A549 (cell line): ENCODE measurements at regions not wholly inside any gene's neighbourhood (a gene's known extent, or its start where the extent isn't known, plus 50 kb on each side); places are given as distances from the start of the nearest gene placed in this dataset.

Source experiments
- ATAC-seq, 2 experiments: fragments of 200-7000 bp in 1 of 2; fragments of >200 bp in 1 of 2; cut with Nextera tagmentation in 1 of 2; cut with Tn5 transposase in 1 of 2; 3 replicates each; pipeline versions ENCODE4 v1.8.0 to v1.9.1; 2018 to 2020; ENCODE audit warnings: mild to moderate bottlenecking in 1 of 2, moderate library complexity in 1 of 2
- CTCF ChIA-PET: fragments of 300-600 bp; sonication (Branson Sonifier 250); formaldehyde crosslinking; extraction: SDS; loops from one replicate; lab custom pipeline; 2021; ENCODE audit warnings: antibody characterized with exemption, inconsistent platforms; lab: Yijun Ruan, JAX
- POLR2A ChIA-PET: fragments of 350-600 bp; formaldehyde crosslinking; extraction: SDS; loops from one replicate; lab custom pipeline; 2021; ENCODE audit warnings: antibody characterized with exemption, inconsistent platforms; lab: Yijun Ruan, JAX
- DNase-seq, 2 experiments: peaks; one replicate each; pipeline versions ENCODE4 v3.0.0 to v3.0.0-alpha.2; 2011 to 2016; ENCODE audit warnings: low read depth in 1 of 2, low spot score in 1 of 2
- FAIRE-seq: peaks from 2 replicates; lab custom pipeline; 2011; peaks lifted over from hg19 to GRCh38; lab: Jason Lieb, UNC
- H3K27ac ChIP-seq, 2 experiments: fragments of >200 bp; sonication (Bioruptor Twin); formaldehyde crosslinking; 3 replicates each; pipeline ENCODE4 v1.5.1; 2016 to 2017
- H3K4me1 ChIP-seq: fragments of >200 bp; sonication (Bioruptor Twin); formaldehyde crosslinking; 3 replicates; pipeline ENCODE4 v1.6.1; 2016
- H3K4me2 ChIP-seq: fragments of >200 bp; sonication (Bioruptor Twin); formaldehyde crosslinking; 3 replicates; pipeline ENCODE4 v1.6.1; 2016
- H3K4me3 ChIP-seq: fragments of >200 bp; sonication (Bioruptor Twin); formaldehyde crosslinking; 3 replicates; pipeline ENCODE4 v1.5.1; 2016
- H3K9me3 ChIP-seq: fragments of >200 bp; sonication (Bioruptor Twin); formaldehyde crosslinking; 3 replicates; pipeline ENCODE4 v1.6.1; 2016
- CBX8 ChIP-seq: fragments of 200-600 bp; sonication (generic); IDR thresholded peaks from 2 replicates; pipeline ENCODE4 v1.6.1; 2016
- EHF ChIP-seq: fragments of 250-450 bp; sonication (Bioruptor Pico); IDR thresholded peaks from 2 replicates; pipeline ENCODE4 v1.5.0; 2020; ENCODE audit warnings: mild to moderate bottlenecking
- EP300 ChIP-seq, 2 experiments: fragments of >200 bp; sonication (Bioruptor Twin); formaldehyde crosslinking; IDR thresholded peaks; 2 replicates in 1 of 2; 3 replicates in 1 of 2; pipeline ENCODE4 v1.6.1; 2016 to 2017
- FOXS1 ChIP-seq: fragments of 250-450 bp; sonication (Bioruptor Pico); IDR thresholded peaks from 2 replicates; pipeline ENCODE4 v1.5.0; 2020; ENCODE audit warnings: mild to moderate bottlenecking, moderate library complexity
- JUN ChIP-seq, 2 experiments: fragments of >200 bp; sonication (Bioruptor Twin); formaldehyde crosslinking; IDR thresholded peaks; 2 replicates in 1 of 2; 3 replicates in 1 of 2; pipeline ENCODE4 v1.6.1; 2016 to 2017
- JUNB ChIP-seq: fragments of >200 bp; sonication (Bioruptor Twin); formaldehyde crosslinking; IDR thresholded peaks from 2 replicates; pipeline ENCODE4 v1.6.1; 2016
- NFE2L2 ChIP-seq: fragments of 150-350 bp; conservative IDR thresholded peaks from 2 replicates; pipeline ENCODE4 v1.6.1; 2014; ENCODE audit warnings: low read length
- NPAS2 ChIP-seq: fragments of 250-450 bp; sonication (Bioruptor Pico); IDR thresholded peaks from 2 replicates; pipeline ENCODE4 v1.8.0; 2022; ENCODE audit warnings: mild to moderate bottlenecking, moderate library complexity, borderline replicate concordance
- RAD21 ChIP-seq, 2 experiments: fragments of >200 bp in 1 of 2; sonication (Bioruptor Twin) in 1 of 2; formaldehyde crosslinking in 1 of 2; IDR thresholded peaks in 1 of 2; conservative IDR thresholded peaks in 1 of 2; 2 replicates in 1 of 2; 3 replicates in 1 of 2; pipeline ENCODE4 v1.6.1; 2012 to 2018; ENCODE audit warnings: inconsistent platforms in 1 of 2
- SREBF2 ChIP-seq: fragments of 450-650 bp; IDR thresholded peaks from 2 replicates; pipeline ENCODE4 v1.6.1; 2014; ENCODE audit warnings: mild to moderate bottlenecking, moderate library complexity
- TFCP2L1 ChIP-seq: fragments of 250-450 bp; sonication (Bioruptor Pico); IDR thresholded peaks from 2 replicates; pipeline ENCODE4 v1.5.0; 2021; ENCODE audit warnings: mild to moderate bottlenecking
- ZSCAN20 ChIP-seq: fragments of 250-450 bp; sonication (Bioruptor Pico); IDR thresholded peaks from 2 replicates; pipeline ENCODE4 v1.8.0; 2022; ENCODE audit warnings: mild to moderate bottlenecking, moderate library complexity
- WGBS: methylation state at CpG from one replicate; pipeline ENCODE4 v1.1.6; 2017; ENCODE audit errors: missing lambda C conversion rate; 5-methylcytosine and 5-hydroxymethylcytosine counted together
- TF ChIP-seq, protein P1 (sequence below): fragments of 200-600 bp; sonication (generic); IDR thresholded peaks from 2 replicates; pipeline ENCODE4 v1.6.1; 2016; ENCODE audit warnings: antibody characterized with exemption, mild to moderate bottlenecking, moderate library complexity

DNA sequence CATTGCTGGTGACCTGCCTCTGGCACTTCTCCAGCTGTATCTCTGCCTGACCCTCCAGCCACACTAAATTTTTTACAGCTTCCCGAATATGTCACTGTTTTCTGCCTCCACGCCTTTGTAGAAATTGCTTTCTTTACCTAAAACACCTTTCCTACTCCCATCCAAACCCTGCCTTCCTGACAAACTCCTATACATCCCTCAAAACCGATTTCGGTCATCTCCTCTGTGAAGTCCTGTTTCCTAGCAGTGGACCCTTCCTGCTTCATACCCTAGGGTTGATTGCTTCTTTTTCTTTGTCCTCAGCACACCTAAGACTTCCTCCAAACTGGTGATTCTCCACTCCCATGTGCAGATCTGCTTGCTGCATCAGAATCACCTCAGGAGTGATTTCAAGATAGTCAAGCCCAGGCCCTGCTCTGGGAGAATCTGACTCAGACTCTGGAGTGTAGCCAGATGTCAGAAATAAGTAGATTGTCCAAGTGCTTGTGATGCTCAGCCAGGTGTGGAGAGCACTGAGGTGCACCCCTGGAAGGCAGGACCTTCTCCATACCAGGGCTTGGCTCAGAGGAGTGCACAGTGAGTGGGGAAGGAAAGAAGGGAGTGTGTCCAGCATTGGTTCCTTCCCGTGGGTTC is 184.2 kb downstream of the COPRS start (continued):
- TF ChIP-seq, protein P1, sequence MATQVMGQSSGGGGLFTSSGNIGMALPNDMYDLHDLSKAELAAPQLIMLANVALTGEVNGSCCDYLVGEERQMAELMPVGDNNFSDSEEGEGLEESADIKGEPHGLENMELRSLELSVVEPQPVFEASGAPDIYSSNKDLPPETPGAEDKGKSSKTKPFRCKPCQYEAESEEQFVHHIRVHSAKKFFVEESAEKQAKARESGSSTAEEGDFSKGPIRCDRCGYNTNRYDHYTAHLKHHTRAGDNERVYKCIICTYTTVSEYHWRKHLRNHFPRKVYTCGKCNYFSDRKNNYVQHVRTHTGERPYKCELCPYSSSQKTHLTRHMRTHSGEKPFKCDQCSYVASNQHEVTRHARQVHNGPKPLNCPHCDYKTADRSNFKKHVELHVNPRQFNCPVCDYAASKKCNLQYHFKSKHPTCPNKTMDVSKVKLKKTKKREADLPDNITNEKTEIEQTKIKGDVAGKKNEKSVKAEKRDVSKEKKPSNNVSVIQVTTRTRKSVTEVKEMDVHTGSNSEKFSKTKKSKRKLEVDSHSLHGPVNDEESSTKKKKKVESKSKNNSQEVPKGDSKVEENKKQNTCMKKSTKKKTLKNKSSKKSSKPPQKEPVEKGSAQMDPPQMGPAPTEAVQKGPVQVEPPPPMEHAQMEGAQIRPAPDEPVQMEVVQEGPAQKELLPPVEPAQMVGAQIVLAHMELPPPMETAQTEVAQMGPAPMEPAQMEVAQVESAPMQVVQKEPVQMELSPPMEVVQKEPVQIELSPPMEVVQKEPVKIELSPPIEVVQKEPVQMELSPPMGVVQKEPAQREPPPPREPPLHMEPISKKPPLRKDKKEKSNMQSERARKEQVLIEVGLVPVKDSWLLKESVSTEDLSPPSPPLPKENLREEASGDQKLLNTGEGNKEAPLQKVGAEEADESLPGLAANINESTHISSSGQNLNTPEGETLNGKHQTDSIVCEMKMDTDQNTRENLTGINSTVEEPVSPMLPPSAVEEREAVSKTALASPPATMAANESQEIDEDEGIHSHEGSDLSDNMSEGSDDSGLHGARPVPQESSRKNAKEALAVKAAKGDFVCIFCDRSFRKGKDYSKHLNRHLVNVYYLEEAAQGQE, result no peak
- no peak for TF ChIP-seq ZSCAN20 (CRISPR knock-in tag)

DNA sequence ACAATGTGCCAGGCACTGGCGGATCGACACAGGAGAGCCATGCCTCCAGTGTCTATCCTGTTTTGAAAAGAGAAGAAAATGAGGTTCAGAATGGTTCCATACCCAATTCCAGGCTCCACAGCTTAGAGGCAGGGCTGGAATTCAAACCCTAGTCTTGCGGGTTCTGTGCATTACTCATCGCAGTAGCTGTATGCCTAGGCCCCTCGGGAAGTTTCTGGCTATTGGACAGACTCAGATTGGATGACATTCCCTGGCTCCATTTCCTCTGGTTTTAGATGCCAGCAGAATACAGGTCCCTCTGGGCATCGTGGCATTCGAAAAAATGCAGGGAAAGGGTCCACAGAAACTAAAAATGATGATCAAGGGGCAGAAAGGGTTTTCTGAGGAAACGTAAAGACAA is 184.7 kb downstream of the COPRS start:
- WGBS, result 51% methylated on average over 8 of the region's 8 CpGs
- no peak overlapping the region for H3K4me3 ChIP-seq
- ATAC-seq (peak in 1 of 2 experiments; percentile 31; a peak in 2 of 6 replicates), DNase-seq (no peak), FAIRE-seq (no peak)
- TF ChIP-seq JUN (IDR thresholded peaks at IDR 0.05), result no peak
- no peak overlapping the region for H3K27ac ChIP-seq
- peaks cover 3% of the 10 kb centered on the region; the same call in 1 of the 3 replicates for H3K9me3 ChIP-seq
- CTCF ChIA-PET, result interaction anchor here (1.7 kb wide), 1 partner anchor 168 kb away, joined by 4 read pairs; no protein-coding TSS in a partner anchor
- no peak overlapping the region for H3K4me2 ChIP-seq
- no peaks in the 10 kb centered on the region for H3K4me1 ChIP-seq
- POLR2A ChIA-PET, result no interaction called here

DNA sequence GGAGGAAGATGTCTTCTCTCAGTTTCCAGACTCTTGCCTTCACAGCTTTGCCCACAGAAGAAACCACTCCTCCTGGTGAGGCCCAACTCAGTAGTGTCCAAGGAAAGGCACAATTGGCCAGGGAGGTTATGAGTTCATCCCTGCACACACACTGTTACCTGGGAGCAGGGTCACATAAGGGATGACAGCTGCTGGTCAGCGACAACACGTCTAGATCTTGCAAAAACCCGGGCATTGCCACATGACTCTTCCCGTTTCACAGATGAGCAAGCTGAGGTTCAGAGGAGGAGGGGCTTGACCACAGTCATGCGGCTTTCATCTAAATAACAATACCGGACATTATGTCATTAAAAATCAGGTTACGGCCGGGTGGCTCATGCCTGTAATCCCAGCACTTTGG is 186.0 kb downstream of the COPRS start:
- H3K27ac ChIP-seq, result no peak overlapping the region
- peaks cover 3% of the 10 kb centered on the region; the same call in 1 of the 3 replicates for H3K9me3 ChIP-seq
- TF ChIP-seq NFE2L2 (no peak), RAD21 (conservative IDR thresholded peaks at IDR 0.05 in 1 of 2, IDR thresholded peaks at IDR 0.05 in 1 of 2) (no peak), JUNB (no peak), SREBF2 (no peak), CBX8 (no peak)
- POLR2A ChIA-PET, result no interaction called here
- DNase-seq, result no peak
- CTCF ChIA-PET, result interaction anchor here (0.7 to 1.2 kb wide), 2 partner anchors 14 to 115 kb away, joined by 3 read pairs; no protein-coding TSS in a partner anchor
- FAIRE-seq, result no peak
- ATAC-seq, result no peak
- no peak overlapping the region for H3K4me2 ChIP-seq
- no peaks in the 10 kb centered on the region for H3K4me1 ChIP-seq
- no peak overlapping the region for H3K4me3 ChIP-seq
- 31% methylated on average over 8 of the region's 8 CpGs for WGBS

DNA sequence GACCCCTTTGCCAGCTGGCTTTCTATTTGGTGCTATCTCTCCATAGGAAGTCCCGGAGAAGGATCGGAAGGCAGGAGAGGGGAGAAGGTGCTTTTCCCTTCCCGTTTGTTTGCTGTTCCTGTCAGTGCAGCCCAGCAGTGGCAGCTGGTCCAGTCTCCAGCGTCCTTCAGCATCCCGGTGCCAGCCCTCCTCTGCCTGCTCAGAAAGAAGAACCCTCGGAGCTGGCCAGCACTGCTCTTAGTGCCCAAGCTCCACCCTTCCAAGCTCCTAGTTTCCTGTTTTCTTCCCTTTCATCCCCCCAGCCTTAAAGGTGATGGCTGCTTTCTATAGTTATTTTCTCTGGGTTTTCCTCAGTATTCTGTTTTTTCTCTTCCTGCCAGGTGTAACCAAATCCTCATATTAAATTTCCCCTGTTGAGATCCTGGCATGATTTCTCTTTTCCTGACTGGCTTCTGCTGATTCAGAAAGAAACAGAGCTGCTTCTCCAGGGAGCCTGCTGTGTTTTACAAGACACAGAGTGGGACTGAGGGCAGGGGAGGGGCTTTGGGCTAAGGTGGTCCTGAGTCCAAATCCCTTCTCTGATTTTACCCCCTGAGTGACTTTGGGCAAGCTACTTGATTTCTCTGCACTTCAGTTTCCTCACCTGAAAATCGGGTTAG is 186.8 kb downstream of the COPRS start:
- CTCF ChIA-PET, result interaction anchor here (0.8 to 1.0 kb wide), 2 partner anchors 16 to 114 kb away, joined by 3 read pairs; no protein-coding TSS in a partner anchor
- TF ChIP-seq NPAS2 (CRISPR knock-in tag) (no peak), EP300 (IDR thresholded peaks at IDR 0.05) (no peak), FOXS1 (CRISPR knock-in tag) (no peak), EHF (CRISPR knock-in tag) (no peak), TFCP2L1 (CRISPR knock-in tag) (no peak)
- TF ChIP-seq, protein P1, result no peak
- TF ChIP-seq, all 56 proteins: peak for 0

More for the DNA sequence above, 186.8 kb downstream of the COPRS start:
- Histone ChIP-seq H3K4me3 (no peak overlapping the region), H3K4me1 (no peaks in the 10 kb centered on the region), H3K27ac (no peak overlapping the region), H3K9me3 (peaks cover 3% of the 10 kb centered on the region; the same call in 1 of the 3 replicates), H3K4me2 (no peak overlapping the region)
- DNase-seq (no peak), ATAC-seq (peak; percentile 42 to 52; a peak in 1 of 6 replicates), FAIRE-seq (no peak)
- 30% methylated on average over 7 of the region's 7 CpGs for WGBS
- POLR2A ChIA-PET, result no interaction called here
